Endodermal cell (in vitro differentiated cells): ENCODE measurements at regions not wholly inside any gene's neighbourhood (a gene's known extent, or its start where the extent isn't known, plus 50 kb on each side); places are given as distances from the start of the nearest gene placed in this dataset.
"Not testable (repeated sequence)": the region's sequence is repeated elsewhere in the genome, so short reads cannot be mapped to it uniquely, and the experiment has no call there.

ENCODE experiments used
- DNase-seq: peaks from one replicate; pipeline ENCODE4 v3.0.0-alpha.2; 2017
- H3K27ac ChIP-seq: 2 replicates; pipeline ENCODE4 v1.5.1; 2013; ENCODE audit warnings: mild to moderate bottlenecking, low read depth, low read length, moderate library complexity
- H3K27me3 ChIP-seq: 2 replicates; pipeline ENCODE4 v1.6.1; 2013; ENCODE audit warnings: mild to moderate bottlenecking, low read length, moderate library complexity; ENCODE audit not compliant: insufficient read depth, control insufficient read depth, poor library complexity, severe bottlenecking
- H3K36me3 ChIP-seq: 2 replicates; pipeline ENCODE4 v1.7.0; 2013; ENCODE audit warnings: mild to moderate bottlenecking, low read length, moderate library complexity; ENCODE audit not compliant: control insufficient read depth, insufficient read depth
- H3K4me1 ChIP-seq: one replicate; pipeline ENCODE4 v1.7.0; 2013; ENCODE audit warnings: low read length; ENCODE audit not compliant: control insufficient read depth, insufficient read depth
- H3K4me3 ChIP-seq: 2 replicates; pipeline ENCODE4 v1.5.1; 2013; ENCODE audit warnings: mild to moderate bottlenecking, low read length, moderate library complexity
- H3K9ac ChIP-seq: 2 replicates; pipeline ENCODE4 v1.6.1; 2013; ENCODE audit warnings: mild to moderate bottlenecking, low read length, moderate library complexity; ENCODE audit not compliant: poor library complexity, severe bottlenecking; ENCODE audit errors: extremely low read depth
- H3K9me3 ChIP-seq: 2 replicates; pipeline ENCODE4 v1.6.1; 2013; ENCODE audit warnings: mild to moderate bottlenecking, low read length, moderate library complexity; ENCODE audit not compliant: control insufficient read depth
- H3K27ac Mint-ChIP-seq: 2 replicates; pipeline ENCODE4 v1.8.0; 2020; ENCODE audit warnings: mixed read lengths
- H3K27me3 Mint-ChIP-seq: 2 replicates; pipeline ENCODE4 v1.8.0; 2021; ENCODE audit warnings: mild to moderate bottlenecking, mixed read lengths; ENCODE audit not compliant: insufficient read depth
- H3K36me3 Mint-ChIP-seq: 2 replicates; pipeline ENCODE4 v1.8.0; 2020; ENCODE audit warnings: low read depth, mixed read lengths
- H3K4me1 Mint-ChIP-seq: 2 replicates; pipeline ENCODE4 v1.8.0; 2020; ENCODE audit warnings: mixed read lengths
- H3K4me3 Mint-ChIP-seq: 2 replicates; pipeline ENCODE4 v1.8.0; 2020; ENCODE audit warnings: mild to moderate bottlenecking, moderate library complexity, mixed read lengths
- H3K9me3 Mint-ChIP-seq: 2 replicates; pipeline ENCODE4 v1.8.0; 2020; ENCODE audit warnings: mild to moderate bottlenecking, mixed read lengths
- CTCF ChIP-seq: fragments of 200-600 bp; sonication (generic); conservative IDR thresholded peaks from 2 replicates; pipeline ENCODE4 v1.5.0; 2021; ENCODE audit warnings: antibody characterized with exemption, mild to moderate bottlenecking
- WGBS, 2 experiments: methylation state at CpG; one replicate each; pipeline versions ENCODE4 v1.1.5 to v1.1.7; 2013; ENCODE audit warnings: missing lambda C conversion rate in 2 of 2, mixed read lengths in 1 of 2; ENCODE audit not compliant: insufficient coverage in 1 of 2, insufficient read length in 1 of 2; 5-methylcytosine and 5-hydroxymethylcytosine counted together

- Mint-ChIP-seq H3K4me1 (no peaks in the 10 kb centered on the region), H3K4me3 (no peak overlapping the region), H3K9me3 (no peaks in the 10 kb centered on the region), H3K27ac (no peak overlapping the region), H3K36me3 (no peaks in the 10 kb centered on the region), H3K27me3 (no peaks in the 10 kb centered on the region)
- Histone ChIP-seq H3K9ac (no peak overlapping the region), H3K27me3 (no peaks in the 10 kb centered on the region), H3K36me3 (no peaks in the 10 kb centered on the region), H3K27ac (no peak overlapping the region), H3K4me3 (no peak overlapping the region), H3K9me3 (no peaks in the 10 kb centered on the region), H3K4me1 (no peaks in the 10 kb centered on the region)
- 91 to 100% methylated on average over 1 of the region's 1 CpG for WGBS, 2 experiments
- no peak for DNase-seq
- TF ChIP-seq CTCF, result no peak
These were observed 113.1 kb upstream of the PCSK1 start for GRCh38 chr5:96546120-96546519.

- Mint-ChIP-seq H3K27ac (no peak overlapping the region), H3K4me3 (no peak overlapping the region), H3K4me1 (no peaks in the 10 kb centered on the region), H3K36me3 (no peaks in the 10 kb centered on the region), H3K9me3 (no peaks in the 10 kb centered on the region), H3K27me3 (no peaks in the 10 kb centered on the region)
- H3K27me3 ChIP-seq, result no peaks in the 10 kb centered on the region
- TF ChIP-seq CTCF, result no peak
- WGBS, 2 experiments, result 84 to 87% methylated on average over 4 of the region's 4 CpGs
- no peaks in the 10 kb centered on the region for H3K4me1 ChIP-seq
- H3K27ac ChIP-seq, result no peak overlapping the region
- H3K9me3 ChIP-seq, result no peaks in the 10 kb centered on the region
- no peak overlapping the region for H3K4me3 ChIP-seq
- H3K36me3 ChIP-seq, result no peaks in the 10 kb centered on the region
- no peak for DNase-seq
- H3K9ac ChIP-seq, result no peak overlapping the region
These were observed 114.4 kb upstream of the PCSK1 start for GRCh38 chr5:96547486-96547885.

- H3K27ac Mint-ChIP-seq, result no peak overlapping the region
- H3K9ac ChIP-seq, result no peak overlapping the region
- no peak for DNase-seq
- WGBS, 2 experiments, result 60 to 91% methylated on average over 1 to 2 of the region's 2 CpGs
- peaks cover 3% of the 10 kb centered on the region for H3K27me3 Mint-ChIP-seq
- no peak overlapping the region for H3K4me3 Mint-ChIP-seq
- no peaks in the 10 kb centered on the region for H3K4me1 Mint-ChIP-seq
- H3K36me3 Mint-ChIP-seq, result no peaks in the 10 kb centered on the region
- no peaks in the 10 kb centered on the region for H3K9me3 ChIP-seq
- no peaks in the 10 kb centered on the region for H3K4me1 ChIP-seq
- H3K36me3 ChIP-seq, result no peaks in the 10 kb centered on the region
- no peak overlapping the region for H3K4me3 ChIP-seq
- no peak for TF ChIP-seq CTCF
- H3K27me3 ChIP-seq, result no peaks in the 10 kb centered on the region
- peaks cover 5% of the 10 kb centered on the region for H3K9me3 Mint-ChIP-seq
- H3K27ac ChIP-seq, result no peak overlapping the region
These were observed 113.3 kb upstream of the CAST start for GRCh38 chr5:96548905-96549304.

GRCh38 chr5:96560857-96561256 is 101.3 kb upstream of the CAST start:
- not testable (repeated sequence) for H3K4me1 Mint-ChIP-seq, H3K9me3 Mint-ChIP-seq

More at GRCh38 chr5:96560857-96561256, 101.3 kb upstream of the CAST start:
- H3K4me1 ChIP-seq, DNase-seq, H3K4me3 Mint-ChIP-seq, H3K27ac Mint-ChIP-seq, H3K36me3 ChIP-seq, H3K9ac ChIP-seq, H3K27me3 Mint-ChIP-seq, H3K4me3 ChIP-seq, H3K27ac ChIP-seq, H3K9me3 ChIP-seq, H3K27me3 ChIP-seq, H3K36me3 Mint-ChIP-seq: not testable (repeated sequence)
- WGBS, 2 experiments, result 100% methylated on average over 2 of the region's 2 CpGs; no CpG with 5 or more reads in 1 of the 2 experiments
